Ishikawa (cell line): ENCODE measurements at regions not wholly inside any gene's neighbourhood (a gene's known extent, or its start where the extent isn't known, plus 50 kb on each side); places are given as distances from the start of the nearest gene placed in this dataset.

Experiments used
- NFIC ChIP-seq: IDR thresholded peaks from 2 replicates; pipeline ENCODE4 v1.6.1; 2012
- TAF1 ChIP-seq: IDR thresholded peaks from 2 replicates; pipeline ENCODE4 v1.6.1; 2012; ENCODE audit warnings: low read depth, mild to moderate bottlenecking

DNA sequence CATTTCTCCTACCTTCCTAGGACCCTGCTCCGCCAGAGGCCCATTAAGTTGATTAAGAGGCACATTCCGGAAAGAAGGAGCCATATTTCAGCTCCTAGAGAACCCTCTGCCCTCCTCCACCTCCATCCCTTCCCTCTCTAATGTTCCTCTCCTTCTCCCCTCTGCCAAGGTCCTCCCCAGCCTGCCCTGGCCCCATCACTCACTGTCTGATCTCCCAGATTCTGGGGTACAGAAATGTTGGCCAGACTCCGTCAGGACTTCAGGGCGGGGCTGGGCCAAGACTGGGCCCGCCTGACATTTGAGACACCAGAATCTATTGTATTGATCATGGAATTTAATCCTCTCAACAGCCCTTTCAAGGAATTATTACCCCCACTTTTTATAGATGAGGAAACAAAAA, 136.1 kb downstream of the TMEM132E start:
- TF ChIP-seq TAF1 (no peak), NFIC (no peak)
